Gastrocnemius medialis (tissue), 4 donors: ENCODE measurements at regions not wholly inside any gene's neighbourhood (a gene's known extent, or its start where the extent isn't known, plus 50 kb on each side); places are given as distances from the start of the nearest gene placed in this dataset.
"Not testable (repeated sequence)": the region's sequence is repeated elsewhere in the genome, so short reads cannot be mapped to it uniquely, and the experiment has no call there.

Experiments
- ATAC-seq, 2 donors: fragments of 150-250 bp; one replicate each; pipeline ENCODE4 v1.9.1; 2016
- DNase-seq, 2 donors: peaks; one replicate each; pipeline ENCODE4 v3.0.0-alpha.2; 2019
- H3K27ac ChIP-seq, 4 donors: fragments of 200-600 bp; sonication (generic); 1 replicate in 1 of 4; 2 replicates in 3 of 4; pipeline ENCODE4 v1.5.1; 2016 to 2018; ENCODE audit warnings: mild to moderate bottlenecking in 2 of 4, moderate library complexity in 1 of 4
- H3K27me3 ChIP-seq, 3 donors: fragments of 200-600 bp; sonication (generic) in 2 of 3; 1 replicate in 1 of 3; 2 replicates in 2 of 3; pipeline versions ENCODE4 v1.5.1 to v1.6.0; 2016 to 2019; ENCODE audit warnings: mild to moderate bottlenecking in 1 of 3, moderate library complexity in 1 of 3
- H3K36me3 ChIP-seq, 2 donors: fragments of 200-600 bp; sonication (generic) in 1 of 2; one replicate each; pipeline ENCODE4 v1.5.1; 2017 to 2018
- H3K4me1 ChIP-seq, 2 donors: fragments of 200-600 bp; sonication (generic) in 1 of 2; one replicate each; pipeline ENCODE4 v1.5.1; 2016 to 2017; ENCODE audit warnings: mild to moderate bottlenecking in 2 of 2
- H3K4me3 ChIP-seq, 4 donors: fragments of 200-600 bp; sonication (generic) in 3 of 4; 1 replicate in 1 of 4; 2 replicates in 3 of 4; pipeline ENCODE4 v1.5.1; 2016 to 2019; ENCODE audit warnings: mild to moderate bottlenecking in 2 of 4
- H3K9me3 ChIP-seq, 3 donors: fragments of 200-600 bp; sonication (generic) in 2 of 3; 1 replicate in 1 of 3; 2 replicates in 2 of 3; pipeline ENCODE4 v1.5.1; 2016 to 2019
- POLR2A ChIP-seq, 2 donors: fragments of 450-650 bp; IDR thresholded peaks; one replicate each; pipeline ENCODE4 v1.6.1; 2017; ENCODE audit warnings: antibody characterized with exemption in 2 of 2, mild to moderate bottlenecking in 2 of 2, moderate library complexity in 2 of 2
- in situ Hi-C, 4 donors: fragments of 200-750 bp; cut with MboI; loops; one replicate each; pipeline versions ENCODE4 v1.15.0 to v1.8.0; 2017; ENCODE audit warnings: low sequenced_read_pairs in 4 of 4
- intact Hi-C: fragments of 100-400 bp; cut with DNase I; formaldehyde crosslinking; loops from one replicate; pipeline ENCODE4 v1.15.1; 2023; ENCODE audit warnings: low total_unique reads
- TF ChIP-seq, protein P1 (sequence below), 5 experiments: fragments of 450-650 bp in 3 of 5; fragments of 200-600 bp in 2 of 5; sonication (generic) in 2 of 5; IDR thresholded peaks in 4 of 5; conservative IDR thresholded peaks in 1 of 5; 1 replicate in 4 of 5; 2 replicates in 1 of 5; pipeline ENCODE4 v1.5.1; 2016 to 2019; ENCODE audit warnings: antibody characterized with exemption in 5 of 5, mild to moderate bottlenecking in 3 of 5, moderate library complexity in 3 of 5

DNA sequence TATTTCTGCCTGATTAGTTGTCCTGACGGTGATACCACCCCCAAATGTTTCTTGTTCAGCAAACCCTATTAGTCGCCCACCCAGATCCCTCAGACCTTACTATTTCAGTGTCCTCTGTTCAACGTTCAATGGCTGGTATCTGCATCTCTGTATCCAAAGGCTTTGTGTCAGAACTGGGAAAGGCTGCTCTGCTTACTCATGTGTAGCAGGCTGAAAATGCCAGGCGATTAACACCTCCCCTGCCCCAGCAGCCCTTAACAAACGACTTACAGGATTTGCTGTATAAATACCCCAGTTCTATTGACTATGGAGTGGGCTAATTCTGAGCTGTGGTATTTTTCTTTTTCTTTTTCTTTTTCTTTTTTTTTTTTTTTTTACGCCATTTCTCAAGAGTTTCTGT is 415.0 kb downstream of the ZNF674 start:
- Histone ChIP-seq H3K4me1 (no peaks in the 10 kb centered on the region), H3K36me3 (no peaks in the 10 kb centered on the region), H3K4me3 (no peak overlapping the region), H3K27me3 (no peaks in the 10 kb centered on the region), H3K27ac (no peak overlapping the region), H3K9me3 (no peaks in the 10 kb centered on the region)
- intact Hi-C loops (no loop called here), in situ Hi-C loops (loop anchor here in 1 of 4 donors (25.0 kb wide), 1 partner anchor 93 kb away; no protein-coding TSS in a partner anchor)
- TF ChIP-seq, protein P1, sequence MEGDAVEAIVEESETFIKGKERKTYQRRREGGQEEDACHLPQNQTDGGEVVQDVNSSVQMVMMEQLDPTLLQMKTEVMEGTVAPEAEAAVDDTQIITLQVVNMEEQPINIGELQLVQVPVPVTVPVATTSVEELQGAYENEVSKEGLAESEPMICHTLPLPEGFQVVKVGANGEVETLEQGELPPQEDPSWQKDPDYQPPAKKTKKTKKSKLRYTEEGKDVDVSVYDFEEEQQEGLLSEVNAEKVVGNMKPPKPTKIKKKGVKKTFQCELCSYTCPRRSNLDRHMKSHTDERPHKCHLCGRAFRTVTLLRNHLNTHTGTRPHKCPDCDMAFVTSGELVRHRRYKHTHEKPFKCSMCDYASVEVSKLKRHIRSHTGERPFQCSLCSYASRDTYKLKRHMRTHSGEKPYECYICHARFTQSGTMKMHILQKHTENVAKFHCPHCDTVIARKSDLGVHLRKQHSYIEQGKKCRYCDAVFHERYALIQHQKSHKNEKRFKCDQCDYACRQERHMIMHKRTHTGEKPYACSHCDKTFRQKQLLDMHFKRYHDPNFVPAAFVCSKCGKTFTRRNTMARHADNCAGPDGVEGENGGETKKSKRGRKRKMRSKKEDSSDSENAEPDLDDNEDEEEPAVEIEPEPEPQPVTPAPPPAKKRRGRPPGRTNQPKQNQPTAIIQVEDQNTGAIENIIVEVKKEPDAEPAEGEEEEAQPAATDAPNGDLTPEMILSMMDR (IDR thresholded peaks at IDR 0.05 in 4 of 5, conservative IDR thresholded peaks at IDR 0.05 in 1 of 5), result no peak
- TF ChIP-seq POLR2A (IDR thresholded peaks at IDR 0.05), result no peak
- no peak for ATAC-seq
- DNase-seq, result no peak

DNA sequence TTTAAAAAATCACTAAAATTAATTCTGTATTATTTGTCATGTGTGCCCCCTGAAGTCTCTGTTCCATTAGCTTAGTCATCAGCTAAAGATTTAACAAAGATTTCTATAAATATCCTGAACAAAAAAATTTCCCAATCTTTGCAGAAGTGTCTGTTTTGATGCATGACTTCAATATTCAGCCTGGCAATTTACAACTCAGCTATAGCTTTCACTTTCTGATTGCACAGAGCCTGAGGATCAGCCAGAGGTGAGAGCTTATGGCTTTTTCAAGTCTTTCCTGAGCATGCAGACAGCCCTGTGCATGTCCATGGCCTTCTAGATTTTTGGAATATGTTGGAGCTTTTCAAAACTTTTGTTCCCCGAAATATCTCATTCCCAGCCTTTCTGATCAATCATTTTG is 420.1 kb downstream of the ZNF674 start:
- intact Hi-C loops (no loop called here), in situ Hi-C loops (loop anchor here in 1 of 4 donors (25.0 kb wide), 1 partner anchor 88 kb away; no protein-coding TSS in a partner anchor)

DNA sequence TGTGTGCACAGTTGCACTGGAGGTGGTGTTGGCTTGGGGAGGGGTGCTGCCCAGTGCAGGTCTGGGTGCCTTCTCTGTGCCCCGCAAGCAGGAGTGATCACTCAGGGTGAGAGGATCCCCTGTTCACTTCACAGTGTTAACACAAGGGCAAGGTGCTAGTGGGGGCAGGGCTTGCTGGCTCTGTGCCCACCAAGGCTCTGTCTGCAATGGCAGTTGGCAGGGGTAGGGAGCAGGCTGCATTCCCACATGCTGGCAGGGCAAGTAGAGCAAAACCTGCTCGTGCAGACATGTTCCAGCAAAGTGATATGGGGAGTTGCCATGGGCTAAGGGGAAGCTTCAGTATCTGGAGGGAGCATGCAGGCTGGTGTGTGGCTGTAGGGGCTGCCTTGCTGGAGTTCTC is 428.0 kb downstream of the ZNF674 start:
- no peaks in the 10 kb centered on the region for H3K36me3 ChIP-seq
- ATAC-seq (no peak), DNase-seq (no peak)
- no peak overlapping the region for H3K27ac ChIP-seq
- no peaks in the 10 kb centered on the region for H3K4me1 ChIP-seq
- intact Hi-C loops (no loop called here), in situ Hi-C loops (no loop called here)
- H3K27me3 ChIP-seq, result no peaks in the 10 kb centered on the region
- H3K4me3 ChIP-seq, result no peak overlapping the region
- no peaks in the 10 kb centered on the region for H3K9me3 ChIP-seq
- TF ChIP-seq, protein P1 (IDR thresholded peaks at IDR 0.05 in 4 of 5, conservative IDR thresholded peaks at IDR 0.05 in 1 of 5), result no peak
- TF ChIP-seq POLR2A (IDR thresholded peaks at IDR 0.05), result no peak

More for the DNA sequence above, 420.1 kb downstream of the ZNF674 start:
- DNase-seq, result no peak
- Histone ChIP-seq H3K36me3 (no peaks in the 10 kb centered on the region), H3K27ac (no peak overlapping the region), H3K4me3 (no peak overlapping the region), H3K27me3 (no peaks in the 10 kb centered on the region), H3K4me1 (no peaks in the 10 kb centered on the region), H3K9me3 (no peaks in the 10 kb centered on the region)
- ATAC-seq, result no peak
- TF ChIP-seq, protein P1 (IDR thresholded peaks at IDR 0.05 in 4 of 5, conservative IDR thresholded peaks at IDR 0.05 in 1 of 5), result no peak
- TF ChIP-seq POLR2A (IDR thresholded peaks at IDR 0.05), result no peak

GRCh38 chrX:46087310-46087709 is 457.9 kb downstream of the ZNF674 start:
- H3K27me3 ChIP-seq, H3K9me3 ChIP-seq, H3K27ac ChIP-seq, intact Hi-C loops, DNase-seq, H3K4me3 ChIP-seq, ATAC-seq, H3K36me3 ChIP-seq, in situ Hi-C loops, H3K4me1 ChIP-seq: not testable (repeated sequence)

DNA sequence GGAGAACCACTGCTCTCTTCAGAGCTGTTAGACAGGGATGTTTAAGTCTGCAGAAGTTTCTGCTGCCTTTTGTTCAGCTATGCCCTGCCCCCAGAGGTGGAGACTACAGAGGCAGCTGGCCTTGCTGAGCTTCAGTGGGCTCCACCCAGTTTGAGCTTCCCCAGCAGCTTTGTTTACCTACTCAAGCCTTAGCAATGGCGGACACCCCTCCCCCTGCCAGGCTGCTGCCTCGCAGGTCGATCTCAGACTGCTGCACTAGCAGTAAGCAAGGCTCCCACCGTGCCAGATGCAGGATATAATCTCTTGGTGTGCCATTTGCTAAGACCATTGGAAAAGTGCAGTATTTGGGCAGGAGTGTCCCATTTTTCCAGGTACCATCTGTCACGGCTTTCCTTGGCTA is 465.1 kb downstream of the ZNF674 start:
- H3K9me3 ChIP-seq, H3K27ac ChIP-seq, H3K36me3 ChIP-seq, intact Hi-C loops, ATAC-seq, DNase-seq, H3K4me1 ChIP-seq, H3K27me3 ChIP-seq, in situ Hi-C loops, H3K4me3 ChIP-seq: not testable (repeated sequence)

DNA sequence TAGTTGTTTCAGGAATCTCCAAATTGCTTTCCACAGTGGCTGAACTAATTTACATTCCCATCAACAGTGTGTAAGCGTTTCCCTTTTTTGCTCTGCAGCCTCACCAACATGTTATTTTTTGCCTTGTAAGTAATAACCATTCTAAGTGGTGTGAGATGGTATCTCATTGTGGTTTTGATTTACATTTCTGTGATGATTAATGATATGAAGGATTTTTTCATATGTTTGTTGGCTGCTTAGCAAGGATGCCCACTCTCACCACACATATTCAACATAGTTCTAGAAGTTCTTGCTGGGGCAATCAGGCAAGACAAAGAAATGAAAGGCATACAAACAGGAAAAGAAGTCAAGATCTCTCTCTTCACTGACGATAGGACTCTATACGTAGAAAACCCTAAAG is 472.4 kb downstream of the ZNF674 start:
- Histone ChIP-seq H3K4me3 (no peak overlapping the region), H3K4me1 (no peaks in the 10 kb centered on the region), H3K27ac (no peak overlapping the region), H3K9me3 (no peaks in the 10 kb centered on the region), H3K27me3 (no peaks in the 10 kb centered on the region), H3K36me3 (no peaks in the 10 kb centered on the region)
- TF ChIP-seq, protein P1 (IDR thresholded peaks at IDR 0.05 in 4 of 5, conservative IDR thresholded peaks at IDR 0.05 in 1 of 5), result no peak
- no peak for TF ChIP-seq POLR2A (IDR thresholded peaks at IDR 0.05)
- no peak for ATAC-seq
- intact Hi-C loops (no loop called here), in situ Hi-C loops (no loop called here)
- DNase-seq, result no peak
